CD1c-positive myeloid dendritic cell (primary cell): ENCODE measurements at regions not wholly inside any gene's neighbourhood (a gene's known extent, or its start where the extent isn't known, plus 50 kb on each side); places are given as distances from the start of the nearest gene placed in this dataset.

Experiments
- DNase-seq: peaks from one replicate; pipeline ENCODE4 v3.0.0-alpha.2; 2016; ENCODE audit errors: extremely low spot score

- DNase-seq, result no peak
Measured at GRCh38 chr2:125042727-125043126, 1017.6 kb downstream of the CNTNAP5 start.

GRCh38 chr2:125070726-125071505 is 1045.8 kb downstream of the CNTNAP5 start:
- no peak for DNase-seq

DNA sequence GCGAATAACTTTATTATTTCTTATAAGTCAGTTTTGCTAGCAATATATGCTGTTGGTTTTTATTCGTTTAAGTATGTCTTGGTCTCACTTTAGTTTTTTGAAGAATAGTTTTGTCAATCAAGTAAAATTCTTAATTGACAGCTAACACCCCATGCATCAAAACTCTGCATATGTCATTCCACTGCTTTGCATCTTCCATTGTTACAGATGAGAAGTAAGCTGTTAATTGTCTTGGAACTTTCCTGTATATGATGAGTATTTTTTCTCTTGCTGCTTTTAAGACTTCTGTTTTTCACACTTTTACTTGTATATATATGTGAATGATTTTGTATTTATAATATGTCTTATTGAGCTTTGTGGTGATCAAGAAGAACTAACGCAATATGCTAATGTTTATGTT is 1048.4 kb downstream of the CNTNAP5 start:
- no peak for DNase-seq

DNA sequence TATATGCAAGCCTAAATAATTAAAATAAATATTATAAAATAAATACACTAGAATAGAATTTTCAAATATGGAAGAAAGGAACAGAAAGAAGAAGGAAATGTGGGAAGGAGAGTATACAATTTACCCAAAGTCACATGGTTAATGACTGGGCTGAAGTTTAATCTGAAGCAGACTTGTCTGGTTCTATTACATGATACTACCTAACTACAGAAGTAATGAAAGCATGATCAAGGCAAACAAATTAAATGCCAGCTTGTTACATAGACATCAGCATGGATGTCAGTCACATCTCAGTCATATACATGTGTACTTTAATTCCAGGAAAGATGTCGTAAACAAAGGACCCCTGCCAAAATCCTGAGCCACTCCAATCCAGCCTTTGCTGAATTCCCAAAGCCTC is 1060.8 kb downstream of the CNTNAP5 start:
- no peak for DNase-seq

DNA sequence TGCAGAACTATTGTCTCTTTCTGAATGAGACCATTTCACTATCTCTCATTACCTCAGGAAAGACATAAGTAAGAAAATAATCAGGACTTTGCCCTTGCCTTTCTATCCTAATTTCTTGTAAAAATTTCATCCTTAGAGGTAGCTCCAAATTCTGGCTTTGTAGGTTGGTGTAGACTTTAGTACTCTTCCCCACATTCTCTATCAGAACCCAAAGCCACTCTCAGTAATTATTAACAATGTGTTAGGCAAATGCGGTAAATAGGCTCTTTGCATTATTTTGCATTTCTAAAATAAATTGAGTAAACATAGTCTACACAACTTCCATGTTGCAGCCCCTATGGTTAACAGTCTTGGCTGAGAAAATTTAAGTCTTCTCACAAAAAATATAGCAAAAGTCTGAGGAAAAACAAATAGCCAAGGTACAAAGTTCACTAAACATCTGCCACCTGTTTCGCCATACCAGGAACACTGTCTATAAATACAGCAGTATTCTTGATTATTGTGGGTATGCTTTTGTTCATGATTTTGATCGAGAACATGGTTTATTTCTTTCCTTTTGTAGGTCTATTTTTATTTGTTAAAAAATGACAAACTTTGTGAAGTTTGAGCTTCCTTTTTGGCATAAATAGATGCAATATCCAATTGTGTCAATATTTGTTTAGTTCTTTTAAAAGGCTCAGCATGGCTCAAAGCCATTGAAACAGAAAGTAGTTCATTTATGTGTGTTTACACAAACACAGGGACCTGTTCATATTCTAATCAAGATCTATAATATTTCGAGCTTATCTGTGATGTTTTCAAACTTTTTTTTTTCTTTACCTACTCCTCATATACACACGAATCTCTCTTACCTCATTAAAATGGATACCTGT is 1061.5 kb downstream of the CNTNAP5 start:
- no peak for DNase-seq

DNA sequence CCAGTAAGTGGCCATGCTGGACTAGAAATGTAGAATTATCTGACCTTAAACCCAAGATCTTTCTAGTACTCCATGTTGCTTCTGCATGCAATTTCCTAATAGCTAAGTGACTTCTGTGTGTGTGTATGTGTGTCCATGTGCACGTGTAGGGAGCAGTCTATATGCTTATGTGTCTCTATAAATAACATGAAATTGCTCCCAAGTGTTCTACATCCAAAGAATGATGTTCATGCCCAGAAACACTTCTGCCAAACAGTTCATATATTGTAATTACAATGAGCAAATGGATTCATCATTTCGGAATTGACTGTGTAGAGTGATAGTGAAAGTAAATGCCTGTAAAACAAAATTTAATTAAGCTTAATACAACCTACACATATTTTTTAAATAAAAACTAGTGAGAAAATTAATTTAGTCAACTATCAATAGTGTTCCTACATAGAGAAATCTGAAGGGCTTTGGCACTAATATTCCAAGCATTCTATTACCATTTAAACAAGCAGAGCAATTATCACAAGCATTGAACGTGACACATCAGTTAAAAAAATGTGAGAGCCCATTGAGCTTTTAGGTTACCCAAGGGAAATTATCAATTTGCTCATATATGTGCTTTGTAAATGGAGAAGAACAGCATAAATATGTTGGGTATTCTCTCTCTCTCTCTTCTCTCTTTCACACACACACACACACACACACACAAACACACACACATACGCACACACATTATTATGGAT is 1067.4 kb downstream of the CNTNAP5 start:
- no peak for DNase-seq

- no peak for DNase-seq
Measured at GRCh38 chr2:125095826-125096225, 1070.7 kb downstream of the CNTNAP5 start.

DNA sequence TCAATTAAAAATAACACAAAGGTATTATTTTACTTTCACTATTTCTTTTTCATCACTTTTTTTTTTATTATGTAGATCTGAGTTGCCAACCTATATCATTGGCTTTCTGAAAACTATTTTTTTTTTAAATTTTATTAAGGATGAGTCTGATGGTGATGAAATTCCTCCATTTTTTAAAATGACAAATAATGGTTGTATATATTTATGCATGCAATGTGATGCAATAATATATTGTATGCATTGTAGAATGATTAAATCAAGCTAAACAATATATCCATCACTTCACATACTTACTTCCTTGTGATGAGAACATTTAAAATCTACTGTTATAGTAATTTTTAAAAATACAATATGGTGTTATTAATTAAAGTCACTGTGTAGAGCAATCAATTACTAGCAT is 1081.6 kb downstream of the CNTNAP5 start:
- DNase-seq, result no peak

DNA sequence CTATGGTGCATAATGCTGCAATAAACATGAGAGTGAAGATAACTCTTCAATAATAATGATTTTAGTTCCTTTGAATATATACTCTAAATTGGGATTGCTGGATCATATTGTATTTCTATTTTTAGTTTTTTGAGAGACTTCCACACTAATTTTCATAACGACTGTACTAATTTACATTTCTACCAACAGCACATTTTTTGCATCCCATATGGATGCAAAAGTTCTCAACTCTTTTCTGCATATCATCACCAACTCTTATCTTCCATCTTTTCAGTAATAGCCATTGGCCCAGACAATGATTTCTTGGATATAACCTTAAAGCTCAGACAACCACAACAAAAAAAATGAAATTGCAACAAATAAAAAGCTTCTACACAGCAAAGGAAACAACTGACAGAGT is 1082.4 kb downstream of the CNTNAP5 start:
- no peak for DNase-seq

DNA sequence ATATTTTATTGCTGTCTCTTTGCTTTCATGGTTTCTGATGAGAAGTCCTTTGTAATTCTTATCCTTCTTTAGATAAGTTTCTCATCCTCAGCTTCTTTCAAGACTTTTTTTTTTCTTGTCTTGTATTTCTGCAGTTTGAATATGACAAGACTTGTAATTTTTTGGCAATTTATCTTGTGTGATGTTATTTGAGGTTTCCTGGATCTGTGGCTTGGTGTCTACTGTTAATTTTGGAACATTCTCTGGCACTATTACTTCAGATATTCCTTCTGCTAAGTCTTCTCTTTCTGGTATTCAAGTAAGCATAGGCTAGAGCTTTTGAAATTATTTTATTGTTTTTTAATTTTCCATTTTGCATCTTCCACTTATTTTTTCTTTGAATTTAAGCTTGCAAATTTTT is 1083.2 kb downstream of the CNTNAP5 start:
- DNase-seq, result no peak

DNA sequence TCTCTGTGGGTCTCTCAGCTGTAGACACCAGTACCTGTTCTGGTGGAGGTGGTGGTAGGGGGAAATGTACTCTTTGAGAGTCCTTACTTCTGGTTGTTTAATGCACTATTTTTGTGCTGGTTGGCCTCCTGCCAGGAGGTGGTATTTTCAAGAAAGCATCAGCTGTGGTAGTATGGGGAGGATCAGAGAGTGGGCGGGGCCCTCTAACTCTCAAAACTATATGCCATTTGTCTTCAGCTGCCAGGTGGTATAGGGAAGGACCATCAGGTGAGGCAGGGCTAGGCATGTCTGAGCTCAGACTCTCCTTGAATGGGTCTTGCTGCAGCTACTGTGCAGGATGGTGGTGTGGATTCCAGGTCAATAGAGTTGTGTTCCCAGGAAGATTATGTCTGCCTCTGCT is 1100.8 kb downstream of the CNTNAP5 start:
- DNase-seq, result no peak

DNA sequence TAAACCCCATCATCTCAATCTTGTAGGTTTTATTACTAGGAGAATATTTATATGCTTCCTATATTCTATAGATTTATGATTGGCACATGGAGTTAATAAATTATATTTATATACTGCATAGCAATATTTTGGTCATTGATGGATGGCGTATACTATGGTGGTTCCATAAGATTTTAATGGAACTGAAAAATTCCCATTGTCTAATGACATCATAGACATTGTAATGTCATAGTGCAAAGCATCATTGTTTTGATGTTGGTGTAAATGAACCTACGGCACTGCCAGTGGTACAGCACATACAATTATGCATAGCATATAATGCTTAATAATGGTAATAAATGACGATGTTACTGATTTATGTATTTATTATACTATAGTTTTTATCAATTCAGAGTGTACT is 1135.9 kb downstream of the CNTNAP5 start:
- DNase-seq, result no peak

- DNase-seq, result no peak
Measured at GRCh38 chr2:125167152-125167551, 1142.1 kb downstream of the CNTNAP5 start.

- no peak for DNase-seq
Measured at GRCh38 chr2:125167820-125168219, 1142.7 kb downstream of the CNTNAP5 start.

GRCh38 chr2:125168442-125168841 is 1143.4 kb downstream of the CNTNAP5 start:
- no peak for DNase-seq

DNA sequence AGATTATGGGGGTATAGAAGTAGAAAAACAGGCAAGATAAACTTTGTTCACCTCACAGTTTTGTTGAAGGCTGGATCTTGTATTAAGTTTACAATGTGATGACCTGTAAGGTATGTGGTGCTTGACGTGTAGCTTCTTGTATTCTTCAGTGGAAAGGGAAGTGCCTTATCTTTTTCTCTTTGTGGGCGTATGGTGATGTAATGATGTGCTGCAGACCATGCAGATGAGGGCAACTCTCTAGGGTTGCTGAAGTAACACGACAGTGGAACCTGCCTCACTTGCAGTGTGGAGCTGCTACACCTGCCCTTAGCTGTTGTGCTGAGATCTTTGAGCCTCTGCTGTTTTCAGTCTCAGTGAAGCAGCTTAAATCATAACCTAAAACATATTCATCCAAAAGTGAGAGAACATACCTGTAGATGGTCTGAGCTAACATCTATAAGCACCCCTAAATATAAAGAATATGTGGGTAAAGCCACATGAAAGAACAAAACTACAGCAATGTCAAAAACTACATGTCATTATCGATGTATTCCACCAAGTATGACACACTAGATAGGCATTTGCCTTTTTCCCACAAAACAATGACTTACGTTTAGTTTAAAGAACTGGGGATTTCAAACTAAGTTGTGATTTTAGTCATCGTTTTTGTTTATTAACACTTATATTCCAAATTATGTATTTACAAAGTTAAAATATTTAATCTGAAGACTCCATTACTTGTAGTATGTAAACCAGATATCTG is 1144.1 kb downstream of the CNTNAP5 start:
- DNase-seq, result no peak

GRCh38 chr2:125169764-125170146 is 1144.7 kb downstream of the CNTNAP5 start:
- no peak for DNase-seq

DNA sequence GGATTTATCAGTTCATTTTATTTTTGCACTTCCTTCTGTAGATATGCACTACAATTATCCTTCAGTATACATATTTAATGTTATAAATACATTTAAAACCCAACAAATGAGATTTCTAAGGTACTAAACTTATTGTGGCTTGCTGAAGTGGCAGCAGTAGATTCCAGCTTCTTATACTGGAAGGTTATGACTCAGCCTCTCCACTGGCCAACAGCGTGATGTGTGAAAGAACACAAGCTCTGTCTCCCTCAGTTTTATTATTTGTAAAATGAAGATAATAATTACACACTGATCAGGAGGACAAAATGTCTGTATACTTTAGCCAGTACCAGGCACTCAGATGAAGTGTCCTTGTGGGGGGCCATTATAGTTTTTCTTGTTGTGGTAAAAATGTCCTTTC is 1147.1 kb downstream of the CNTNAP5 start:
- no peak for DNase-seq

- no peak for DNase-seq
Measured at GRCh38 chr2:125175415-125175814, 1150.3 kb downstream of the CNTNAP5 start.

- no peak for DNase-seq
Measured at GRCh38 chr2:125185691-125186270, 1160.7 kb downstream of the CNTNAP5 start.

DNA sequence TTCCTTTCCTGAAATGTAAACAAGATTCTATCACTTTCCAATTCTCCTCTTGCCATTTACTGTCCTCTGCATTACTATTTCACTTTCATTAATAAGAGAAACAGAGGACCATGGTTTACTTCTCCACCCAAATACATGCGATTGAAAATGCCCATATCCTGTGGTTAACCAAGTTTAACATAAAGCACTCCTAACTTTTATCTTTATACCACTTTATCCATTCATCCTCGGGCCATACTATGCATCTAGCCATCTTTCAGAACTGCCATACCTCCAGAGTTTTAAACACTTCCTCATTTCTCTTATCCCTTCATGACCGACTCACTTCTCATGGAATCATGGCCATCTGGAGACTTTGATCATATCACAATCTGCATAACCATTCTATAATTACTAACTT is 1182.3 kb downstream of the CNTNAP5 start:
- no peak for DNase-seq
